K562 (cell line): ENCODE measurements at regions not wholly inside any gene's neighbourhood (a gene's known extent, or its start where the extent isn't known, plus 50 kb on each side); places are given as distances from the start of the nearest gene placed in this dataset.
"Not testable (repeated sequence)": the region's sequence is repeated elsewhere in the genome, so short reads cannot be mapped to it uniquely, and the experiment has no call there.

Experiments
- ARID1B ChIP-seq: fragments of 450-650 bp; IDR thresholded peaks from 2 replicates; pipeline ENCODE4 v1.6.1; 2016; ENCODE audit warnings: antibody characterized with exemption, mild to moderate bottlenecking, inconsistent platforms
- ATF7 ChIP-seq: fragments of 450-650 bp; IDR thresholded peaks from 2 replicates; pipeline ENCODE4 v1.7.1; 2014; ENCODE audit warnings: mild to moderate bottlenecking, moderate library complexity
- CBFA2T2 ChIP-seq: fragments of 450-650 bp; conservative IDR thresholded peaks from 2 replicates; pipeline ENCODE4 v1.6.1; 2017; ENCODE audit warnings: mild to moderate bottlenecking
- CREM ChIP-seq: IDR thresholded peaks from 2 replicates; pipeline ENCODE4 v1.6.1; 2014; ENCODE audit warnings: antibody characterized with exemption, low read depth
- CTBP1 ChIP-seq: fragments of 450-650 bp; IDR thresholded peaks from 2 replicates; pipeline ENCODE4 v1.6.1; 2016; ENCODE audit warnings: borderline replicate concordance
- DPF2 ChIP-seq: fragments of 450-650 bp; IDR thresholded peaks from 2 replicates; pipeline ENCODE4 v1.6.1; 2016
- FOXK2 ChIP-seq, 2 experiments: fragments of 450-650 bp; IDR thresholded peaks in 1 of 2; conservative IDR thresholded peaks in 1 of 2; 2 replicates each; pipeline ENCODE4 v1.6.1; 2016; ENCODE audit warnings: low read depth in 2 of 2, mild to moderate bottlenecking in 1 of 2
- GABPA ChIP-seq: fragments of 200-800 bp; sonication (Bioruptor generic); conservative IDR thresholded peaks from 2 replicates; pipeline ENCODE4 v1.6.1; 2016; ENCODE audit warnings: low read depth, missing genetic modification characterization, missing compliant biosample characterization
- JUND ChIP-seq, 2 experiments: IDR thresholded peaks; 2 replicates in 1 of 2; 3 replicates in 1 of 2; pipeline ENCODE4 v1.6.1; 2011; ENCODE audit warnings: borderline replicate concordance in 2 of 2, low read depth in 2 of 2, low read length in 2 of 2, improper control_type of control experiment in 1 of 2, missing biosample characterization in 1 of 2, missing genetic modification characterization in 1 of 2, missing genetic modification reagents in 1 of 2
- L3MBTL2 ChIP-seq: fragments of 450-650 bp; IDR thresholded peaks from 2 replicates; pipeline ENCODE4 v1.6.1; 2016; ENCODE audit warnings: mild to moderate bottlenecking, moderate library complexity
- MAFF ChIP-seq: IDR thresholded peaks from 2 replicates; pipeline ENCODE4 v1.6.1; 2012; ENCODE audit warnings: low read length, improper control_type of control experiment
- MAFG ChIP-seq: fragments of 450-650 bp; conservative IDR thresholded peaks from 2 replicates; pipeline ENCODE4 v1.6.1; 2016; ENCODE audit warnings: missing genetic modification characterization, missing compliant biosample characterization
- MAFK ChIP-seq: IDR thresholded peaks from 2 replicates; pipeline ENCODE4 v1.6.1; 2011; ENCODE audit warnings: low read length, improper control_type of control experiment
- MYC ChIP-seq, 2 experiments: fragments of 250-450 bp in 1 of 2; sonication (Bioruptor Pico) in 1 of 2; IDR thresholded peaks; 2 replicates each; pipeline versions ENCODE4 v1.5.1 to v1.6.1; 2012 to 2021; ENCODE audit warnings: low read depth in 2 of 2, borderline replicate concordance in 1 of 2, improper control_type of control experiment in 1 of 2, low read length in 1 of 2, mild to moderate bottlenecking in 1 of 2, moderate library complexity in 1 of 2
- NFIC ChIP-seq: fragments of 450-650 bp; IDR thresholded peaks from 2 replicates; pipeline ENCODE4 v1.6.1; 2017; ENCODE audit warnings: mild to moderate bottlenecking, inconsistent platforms
- POLR2A ChIP-seq: fragments of 450-650 bp; conservative IDR thresholded peaks from 2 replicates; pipeline ENCODE4 v1.6.1; 2016
- PRDM10 ChIP-seq: fragments of 450-650 bp; IDR thresholded peaks from 2 replicates; pipeline ENCODE4 v1.6.1; 2018; ENCODE audit not compliant: partially characterized antibody
- SMARCA4 ChIP-seq: fragments of 450-650 bp; IDR thresholded peaks from 2 replicates; pipeline ENCODE4 v1.6.1; 2016
- SMARCE1 ChIP-seq: fragments of 450-650 bp; IDR thresholded peaks from 2 replicates; pipeline ENCODE4 v1.7.1; 2016; ENCODE audit warnings: mild to moderate bottlenecking
- TCF3 ChIP-seq: sonication (generic); formaldehyde crosslinking; IDR thresholded peaks from 2 replicates; pipeline ENCODE4 v1.4.0; 2020; ENCODE audit warnings: mild to moderate bottlenecking, missing genetic modification reagents
- ZNF316 ChIP-seq: fragments of 450-650 bp; IDR thresholded peaks from 2 replicates; pipeline ENCODE4 v1.6.1; 2016

GRCh38 chr11:71772193-71772592 is 60.8 kb upstream of the DEFB108B start (continued):
- TF ChIP-seq JUND (IDR thresholded peaks at IDR 0.05; ENCODE audit: borderline replicate concordance, low read depth, low read length) (peak; percentile 52; the same call in 1 of the 2 replicates), JUND (tag; IDR thresholded peaks at IDR 0.05; ENCODE audit: borderline replicate concordance, low read depth, low read length) (peak; percentile 45; the same call in 1 of the 3 replicates), NFIC (0 out of 2 replicates have a peak, but pooled peaks have one; percentile 18), ZNF316 (peak; percentile 100), TCF3 (CRISPR knock-in tag) (0 out of 2 replicates have a peak, but pooled peaks have one; percentile 27), FOXK2 (conservative IDR thresholded peaks at IDR 0.05 in 1 of 2, IDR thresholded peaks at IDR 0.05 in 1 of 2; ENCODE audit: low read depth in 2 of 2) (peak in 1 of 2 experiments; percentile 32; a peak in 1 of 4 replicates), ATF7 (peak; percentile 52; the same call in 1 of the 2 replicates), CBFA2T2 (0 out of 2 replicates have a peak, but pooled peaks have one; percentile 20), MYC (IDR thresholded peaks at IDR 0.05; ENCODE audit: low read depth, low read length) (0 out of 2 replicates have a peak, but pooled peaks have one; percentile 34), DPF2 (peak; percentile 52), POLR2A (peak; percentile 36; the same call in 1 of the 2 replicates), GABPA (tag) (0 out of 2 replicates have a peak, but pooled peaks have one; percentile 16), SMARCA4 (0 out of 2 replicates have a peak, but pooled peaks have one; percentile 36), CREM (peak; percentile 58), PRDM10 (peak; percentile 86), ARID1B (peak; percentile 50; the same call in 1 of the 2 replicates), SMARCE1 (peak; percentile 58; the same call in 1 of the 2 replicates), CTBP1 (peak; percentile 65), MAFK (peak; percentile 92), MAFF (peak; percentile 90), MAFG (tag) (peak; percentile 98), L3MBTL2 (peak; percentile 26; the same call in 1 of the 2 replicates)
- not testable (repeated sequence) for TF ChIP-seq MYC (CRISPR knock-in tag; IDR thresholded peaks at IDR 0.05; ENCODE audit: borderline replicate concordance, low read depth)
